UCSD-AML1 (cell line): ENCODE measurements at regions not wholly inside any gene's neighbourhood (a gene's known extent, or its start where the extent isn't known, plus 50 kb on each side); places are given as distances from the start of the nearest gene placed in this dataset.
"Not testable (repeated sequence)": the region's sequence is repeated elsewhere in the genome, so short reads cannot be mapped to it uniquely, and the experiment has no call there.

Experiments
- DNase-seq: peaks from one replicate; lab custom pipeline; 2025; ENCODE audit not compliant: unreplicated experiment; lab: John Stamatoyannopoulos, UW

- no peak for DNase-seq
Observed at GRCh38 chr7:118898284-118898683, 673.8 kb downstream of the ANKRD7 start.

- DNase-seq: no peak
Observed at GRCh38 chr7:118902600-118902999, 678.1 kb downstream of the ANKRD7 start.

- DNase-seq: no peak
Observed at GRCh38 chr7:118907911-118908527, 683.5 kb downstream of the ANKRD7 start.

- not testable (repeated sequence) for DNase-seq
Observed at GRCh38 chr7:118916120-118916519, 691.6 kb downstream of the ANKRD7 start.

GRCh38 chr7:118918556-118918955 lies 694.1 kb downstream of the ANKRD7 start:
- DNase-seq: no peak

- DNase-seq: no peak
Observed at GRCh38 chr7:118938845-118939244, 714.3 kb downstream of the ANKRD7 start.

- no peak for DNase-seq
Observed at GRCh38 chr7:118944271-118944670, 719.8 kb downstream of the ANKRD7 start.

- DNase-seq: no peak
Observed at GRCh38 chr7:118945911-118946682, 721.6 kb downstream of the ANKRD7 start.

- DNase-seq: no peak
Observed at GRCh38 chr7:118948508-118948907, 724.0 kb downstream of the ANKRD7 start.

GRCh38 chr7:118949031-118949430 lies 724.5 kb downstream of the ANKRD7 start:
- no peak for DNase-seq

GRCh38 chr7:118956285-118956684 lies 731.8 kb downstream of the ANKRD7 start:
- DNase-seq: not testable (repeated sequence)

- DNase-seq: no peak
Observed at GRCh38 chr7:118969370-118969769, 744.9 kb downstream of the ANKRD7 start.

GRCh38 chr7:118971706-118972105 lies 747.2 kb downstream of the ANKRD7 start:
- DNase-seq: no peak

GRCh38 chr7:118974836-118975235 lies 750.3 kb downstream of the ANKRD7 start:
- DNase-seq: no peak

- DNase-seq: no peak
Observed at GRCh38 chr7:118995350-118995749, 770.8 kb downstream of the ANKRD7 start.

GRCh38 chr7:119007236-119007635 lies 782.7 kb downstream of the ANKRD7 start:
- no peak for DNase-seq

- no peak for DNase-seq
Observed at GRCh38 chr7:119010635-119011034, 786.1 kb downstream of the ANKRD7 start.

GRCh38 chr7:119026391-119026790 lies 801.9 kb downstream of the ANKRD7 start:
- no peak for DNase-seq

- DNase-seq: no peak
Observed at GRCh38 chr7:119028736-119029135, 804.2 kb downstream of the ANKRD7 start.

GRCh38 chr7:119032136-119032535 lies 807.6 kb downstream of the ANKRD7 start:
- not testable (repeated sequence) for DNase-seq

GRCh38 chr7:119033641-119034040 lies 809.1 kb downstream of the ANKRD7 start:
- DNase-seq: no peak

GRCh38 chr7:119037941-119038340 lies 813.4 kb downstream of the ANKRD7 start:
- no peak for DNase-seq

GRCh38 chr7:119046068-119046467 lies 821.6 kb downstream of the ANKRD7 start:
- DNase-seq: no peak
